GM19035 (cell line): ENCODE measurements at regions not wholly inside any gene's neighbourhood (a gene's known extent, or its start where the extent isn't known, plus 50 kb on each side); places are given as distances from the start of the nearest gene placed in this dataset.
"Not testable (repeated sequence)": the region's sequence is repeated elsewhere in the genome, so short reads cannot be mapped to it uniquely, and the experiment has no call there.

Experiments used
- ATAC-seq: cut with Tn5 transposase; IDR thresholded peaks from one replicate; pipeline ENCODE4 v1.9.1; 2021; ENCODE audit not compliant: unreplicated experiment

- no peak for ATAC-seq
Observed at GRCh38 chr7:155377071-155377837, 79.6 kb downstream of the INSIG1 start.

GRCh38 chr7:155377838-155378579, 79.9 kb upstream of the EN2 start:
- ATAC-seq, result no peak

GRCh38 chr7:155378580-155378934, 79.4 kb upstream of the EN2 start:
- ATAC-seq, result no peak

DNA sequence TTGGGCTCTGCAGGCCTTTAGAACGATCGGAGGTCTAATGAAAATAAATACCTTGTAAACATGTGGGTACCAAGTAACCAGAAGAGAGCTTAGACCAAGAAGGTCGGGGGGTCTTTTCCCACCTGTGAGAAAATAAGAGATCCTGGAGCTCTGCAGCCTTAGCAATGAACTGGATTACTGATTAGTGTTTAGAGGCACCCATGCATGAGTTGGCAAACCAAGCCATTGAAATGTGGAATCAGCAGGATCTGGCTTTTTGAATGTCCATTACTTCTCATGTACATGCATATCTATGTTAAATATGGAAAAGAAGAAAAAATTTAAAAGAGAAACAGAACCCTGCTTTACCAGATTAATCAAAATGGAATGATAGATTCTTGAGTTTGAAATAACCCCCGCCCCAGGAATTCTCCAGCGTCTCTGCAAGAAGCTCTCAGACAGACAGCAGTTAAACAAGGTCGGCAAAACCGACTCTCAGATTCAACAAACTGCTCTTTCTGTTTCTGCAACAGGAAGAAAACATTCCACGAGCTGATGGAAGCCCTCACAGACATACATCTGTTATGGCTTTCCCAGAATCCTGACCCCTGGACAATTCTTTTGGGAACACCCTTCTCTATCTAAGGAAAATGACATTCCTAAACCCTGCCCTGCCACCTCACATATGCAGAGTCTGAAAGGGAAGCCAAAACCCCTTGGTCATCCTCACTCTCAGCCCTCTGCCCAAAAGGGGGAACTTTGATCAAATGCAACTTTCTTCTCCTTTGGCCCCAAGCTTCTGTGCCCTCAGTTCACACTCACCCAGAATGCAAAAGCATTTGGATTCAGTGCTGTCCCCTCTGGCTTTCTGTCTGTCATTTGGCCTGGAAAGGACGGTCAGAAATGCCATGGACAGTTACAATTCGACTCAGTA, 78.7 kb upstream of the EN2 start:
- ATAC-seq, result no peak

GRCh38 chr7:155380221-155380861, 77.6 kb upstream of the EN2 start:
- peak; percentile 81 for ATAC-seq

- ATAC-seq, result no peak
Observed at GRCh38 chr7:155380976-155381851, 76.7 kb upstream of the EN2 start.

- ATAC-seq, result no peak
Observed at GRCh38 chr7:155381852-155382801, 75.8 kb upstream of the EN2 start.

DNA sequence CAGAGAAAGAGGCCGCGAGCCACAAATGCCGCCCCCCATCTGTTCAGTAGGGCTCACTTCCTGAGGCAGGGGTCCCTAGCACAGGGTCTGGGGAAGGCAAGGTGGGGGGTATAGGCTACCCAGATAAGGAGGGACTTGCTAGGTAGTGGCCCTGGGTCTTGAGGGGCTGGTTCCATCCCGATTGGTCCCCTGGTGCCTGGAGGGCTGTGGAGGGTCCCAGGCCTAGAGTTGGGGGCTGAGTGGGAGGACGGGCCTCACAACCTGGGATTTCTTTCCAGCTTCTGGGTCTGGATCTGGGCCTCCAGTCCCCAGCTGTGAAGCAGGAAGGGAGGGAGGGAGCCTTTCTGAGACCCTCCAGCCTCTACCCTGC, 75.1 kb upstream of the EN2 start:
- ATAC-seq, result no peak

GRCh38 chr7:155383756-155384491, 74.0 kb upstream of the EN2 start:
- ATAC-seq, result no peak

DNA sequence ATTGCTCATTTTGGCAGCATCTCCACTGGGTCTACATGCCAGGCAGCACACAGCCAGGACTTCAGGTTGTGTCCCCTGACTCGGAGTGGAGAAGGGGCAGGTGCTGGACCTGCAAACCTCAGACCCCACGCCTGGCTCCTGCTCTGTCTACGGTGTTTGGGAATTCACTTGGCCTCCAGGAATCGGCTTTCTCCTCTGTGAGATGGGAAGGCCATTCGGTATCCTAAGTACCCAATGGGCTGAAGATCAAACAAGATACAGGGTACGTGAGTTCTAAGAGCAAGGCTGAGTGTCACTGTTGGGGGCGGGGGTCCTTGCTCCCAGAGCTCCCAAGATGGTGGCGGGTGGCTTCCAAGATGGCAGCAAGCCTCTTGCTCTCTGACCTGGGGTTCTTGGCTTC, 73.2 kb upstream of the EN2 start:
- ATAC-seq, result no peak

- not testable (repeated sequence) for ATAC-seq
Observed at GRCh38 chr7:155385182-155385581, 72.7 kb upstream of the EN2 start.

DNA sequence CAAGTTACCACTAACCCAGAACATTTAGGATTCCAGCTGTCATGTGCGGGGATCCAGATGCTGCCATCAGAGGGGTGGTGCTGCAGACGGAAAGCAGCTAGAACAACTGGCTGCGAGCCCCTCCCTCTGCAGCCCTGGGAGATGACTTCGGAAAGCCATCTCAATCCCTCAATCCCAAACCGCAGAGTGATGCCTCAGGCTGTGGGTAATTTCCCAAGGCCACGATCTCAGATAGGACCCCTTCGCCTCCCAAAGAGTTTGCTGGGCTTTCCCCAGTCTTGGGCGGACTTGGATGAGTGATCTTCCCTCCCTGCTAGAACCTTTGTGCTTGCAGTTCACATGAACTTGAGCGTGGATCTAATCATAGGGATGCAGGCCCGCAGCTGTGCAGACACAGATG, 71.3 kb upstream of the EN2 start:
- no peak for ATAC-seq

DNA sequence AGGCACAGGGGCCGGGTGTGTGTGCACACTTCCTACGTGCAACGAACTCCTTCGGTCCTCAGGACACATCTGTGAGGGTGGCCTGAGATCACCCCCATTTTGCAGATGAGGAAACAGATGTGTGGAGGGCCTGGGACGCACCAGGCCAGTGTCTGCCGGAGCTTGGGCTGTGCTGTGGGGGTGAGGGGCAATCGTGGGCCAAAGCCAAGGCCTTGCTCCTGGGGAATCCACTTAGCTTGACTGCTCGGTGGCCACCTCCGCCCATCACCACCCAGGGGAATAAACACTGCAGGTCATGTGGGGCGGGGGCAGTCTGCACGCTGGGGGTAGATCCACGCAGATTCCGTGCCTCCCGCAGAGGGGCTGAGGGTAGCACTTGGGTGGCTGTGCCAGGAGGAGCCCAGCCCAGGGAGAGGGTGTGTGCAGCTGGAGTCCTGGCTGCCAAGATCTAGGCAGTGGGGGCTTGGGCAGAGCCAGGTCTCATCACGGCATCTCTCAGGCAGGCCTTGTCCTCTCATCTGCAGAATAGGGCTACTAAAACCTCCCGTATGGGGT, 70.8 kb upstream of the EN2 start:
- no peak for ATAC-seq

- no peak for ATAC-seq
Observed at GRCh38 chr7:155388561-155388960, 69.4 kb upstream of the EN2 start.

- no peak for ATAC-seq
Observed at GRCh38 chr7:155391414-155391813, 66.5 kb upstream of the EN2 start.

GRCh38 chr7:155392726-155393570, 65.0 kb upstream of the EN2 start:
- no peak for ATAC-seq

DNA sequence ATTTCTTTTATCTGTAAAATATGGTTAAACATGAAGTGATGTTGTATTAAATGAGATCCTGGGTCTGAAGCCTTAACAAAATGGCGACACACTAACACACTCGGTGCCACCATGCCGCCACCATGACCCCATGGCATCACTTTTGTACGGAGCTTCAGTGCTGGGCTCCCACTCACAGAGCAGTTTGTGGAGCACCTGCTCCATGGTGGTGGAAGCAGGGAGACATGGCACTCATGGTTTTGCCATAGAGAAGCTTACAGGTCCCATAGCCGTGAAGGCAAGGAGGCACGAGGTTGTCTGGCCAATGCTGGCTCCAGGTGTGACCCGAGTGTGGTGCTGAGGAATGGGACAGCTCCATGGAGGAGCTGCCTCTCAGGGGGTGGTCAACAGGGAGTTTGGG, 63.5 kb upstream of the EN2 start:
- no peak for ATAC-seq
